AG04450 (cell line): ENCODE measurements at regions not wholly inside any gene's neighbourhood (a gene's known extent, or its start where the extent isn't known, plus 50 kb on each side); places are given as distances from the start of the nearest gene placed in this dataset.

ENCODE experiments used
- CTCF ChIA-PET: fragments of 300-600, 350-600 bp; formaldehyde crosslinking; extraction: SDS; loops from one replicate; lab custom pipeline; 2022; ENCODE audit warnings: antibody characterized with exemption, inconsistent platforms; lab: Charles Lee
- POLR2A ChIA-PET: fragments of 350-600 bp; formaldehyde crosslinking; extraction: SDS; loops from one replicate; lab custom pipeline; 2021; ENCODE audit warnings: antibody characterized with exemption, inconsistent platforms; lab: Yijun Ruan, JAX
- DNase-seq: peaks from one replicate; pipeline ENCODE4 v3.0.0-alpha.2; 2011; ENCODE audit warnings: low read depth, low spot score
- H3K27ac ChIP-seq: one replicate; pipeline ENCODE4 v1.5.1; 2012; ENCODE audit warnings: low read depth, low read length, control low read depth
- H3K27me3 ChIP-seq: one replicate; pipeline ENCODE4 v1.6.0; 2012; ENCODE audit warnings: low read length; ENCODE audit not compliant: control insufficient read depth, insufficient read depth
- H3K4me3 ChIP-seq: 2 replicates; pipeline ENCODE4 v1.5.1; 2011; ENCODE audit warnings: mild to moderate bottlenecking, low read depth, low read length, control low read depth
- H3K9me3 ChIP-seq: 2 replicates; pipeline ENCODE4 v1.5.1; 2012; ENCODE audit warnings: low read length; ENCODE audit not compliant: control insufficient read depth, insufficient read depth
- CTCF ChIP-seq: IDR thresholded peaks from 2 replicates; pipeline ENCODE4 v1.5.1; 2011; ENCODE audit warnings: low read depth, low read length, control low read depth, inconsistent platforms

- Histone ChIP-seq H3K4me3 (no peak overlapping the region), H3K9me3 (no peaks in the 10 kb centered on the region), H3K27me3 (peaks cover 3% of the 10 kb centered on the region), H3K27ac (no peak overlapping the region)
- CTCF ChIA-PET, result interaction anchor here (0.8 kb wide), 1 partner anchor 414 kb away, joined by 3 read pairs; no protein-coding TSS in a partner anchor
- no peak for DNase-seq
- TF ChIP-seq CTCF, result no peak
- POLR2A ChIA-PET, result no interaction called here
Observed at GRCh38 chr9:107898761-107899160, 409.2 kb upstream of the KLF4 start.

GRCh38 chr9:107896544-107896943 lies 407.0 kb upstream of the KLF4 start:
- DNase-seq, result no peak
- no peaks in the 10 kb centered on the region for H3K27me3 ChIP-seq
- no peak overlapping the region for H3K27ac ChIP-seq
- ChIA-PET POLR2A (no interaction called here), CTCF (interaction anchor here (0.7 kb wide), 1 partner anchor 167 kb away, joined by 3 read pairs; no protein-coding TSS in a partner anchor)
- H3K9me3 ChIP-seq, result no peaks in the 10 kb centered on the region
- TF ChIP-seq CTCF, result no peak
- no peak overlapping the region for H3K4me3 ChIP-seq

- peak; percentile 26 for DNase-seq
Observed at GRCh38 chr9:107895501-107896001, 406.0 kb upstream of the KLF4 start.

GRCh38 chr9:107894572-107895261 lies 405.1 kb upstream of the KLF4 start:
- Histone ChIP-seq H3K27me3 (no peaks in the 10 kb centered on the region), H3K4me3 (no peak overlapping the region), H3K27ac (peak overlapping the region; percentile 22), H3K9me3 (no peaks in the 10 kb centered on the region)
- CTCF ChIA-PET, result no interaction called here
- no peak for TF ChIP-seq CTCF
- DNase-seq, result peak; percentile 80
- POLR2A ChIA-PET, result interaction anchor here (1.0 kb wide), 1 partner anchor 673 kb away, joined by 3 read pairs; no protein-coding TSS in a partner anchor

More at GRCh38 chr9:107895501-107896001, 406.0 kb upstream of the KLF4 start:
- TF ChIP-seq CTCF, result no peak
- H3K4me3 ChIP-seq, result no peak overlapping the region
- ChIA-PET POLR2A (interaction anchor here (1.0 kb wide), 1 partner anchor 672 kb away, joined by 3 read pairs; no protein-coding TSS in a partner anchor), CTCF (no interaction called here)
- no peaks in the 10 kb centered on the region for H3K9me3 ChIP-seq
- no peak overlapping the region for H3K27ac ChIP-seq
- no peaks in the 10 kb centered on the region for H3K27me3 ChIP-seq

GRCh38 chr9:107890921-107891465 lies 401.4 kb upstream of the KLF4 start:
- H3K27ac ChIP-seq, result no peak overlapping the region
- ChIA-PET CTCF (interaction anchor here (0.6 kb wide), 1 partner anchor 41 kb away, joined by 3 read pairs; no protein-coding TSS in a partner anchor), POLR2A (interaction anchor here (0.6 kb wide), 1 partner anchor 450 kb away, joined by 5 read pairs; no protein-coding TSS in a partner anchor)
- H3K4me3 ChIP-seq, result no peak overlapping the region
- DNase-seq, result no peak
- H3K27me3 ChIP-seq, result no peaks in the 10 kb centered on the region
- H3K9me3 ChIP-seq, result no peaks in the 10 kb centered on the region
- no peak for TF ChIP-seq CTCF
